ENCODE measurements at regions not wholly inside any gene's neighbourhood (a gene's known extent, or its start where the extent isn't known, plus 50 kb on each side); places are given as distances from the start of the nearest gene placed in this dataset.

DNA sequence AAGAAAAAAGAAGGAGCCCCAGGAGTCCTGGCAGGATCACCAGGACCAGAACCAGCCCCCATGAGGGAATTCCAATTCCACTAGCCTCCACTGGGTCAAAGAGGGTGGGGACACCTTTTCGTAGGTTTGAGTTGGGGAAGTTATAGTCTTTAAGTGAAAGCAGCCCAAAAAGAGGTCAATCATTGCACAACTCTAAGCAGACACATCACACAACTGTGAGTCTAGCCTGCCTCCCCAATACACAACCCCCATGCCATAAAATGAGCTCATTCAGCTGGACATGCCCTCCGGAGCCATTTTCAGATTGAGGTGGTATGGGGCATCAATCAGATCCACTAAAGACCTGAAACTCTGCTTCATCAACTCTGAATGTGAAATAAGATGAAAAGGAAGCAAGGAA, 179.9 kb downstream of the NPHP4 start:
- no peaks in the 10 kb centered on the region for H3K27me3 ChIP-seq (ENCODE audit: insufficient read depth, low read length, poor library complexity, severe bottlenecking)
- H3K4me3 ChIP-seq (ENCODE audit: low read length): no peak overlapping the region
- no peaks in the 10 kb centered on the region for H3K9me3 ChIP-seq (ENCODE audit: low read length)
- no peaks in the 10 kb centered on the region for H3K36me3 ChIP-seq (ENCODE audit: insufficient read depth, low read length)
- no peak overlapping the region for H3K27ac ChIP-seq (ENCODE audit: low read depth, low read length)
- Mint-ChIP-seq H3K27me3 (peaks cover 12 to 33% of the 10 kb centered on the region in 2 donors), H3K9me3 (no peaks in the 10 kb centered on the region), H3K27ac (no peak overlapping the region), H3K4me3 (no peak overlapping the region), H3K36me3 (no peaks in the 10 kb centered on the region), H3K4me1 (no peaks in the 10 kb centered on the region)
- CTCF ChIA-PET: no interaction called here
- POLR2A ChIA-PET: no interaction called here
- DNase-seq: no peak
- H3K4me1 ChIP-seq (ENCODE audit: insufficient read depth, low read length): no peaks in the 10 kb centered on the region

- H3K4me1 ChIP-seq (ENCODE audit: insufficient read depth, low read length): no peaks in the 10 kb centered on the region
- Mint-ChIP-seq H3K4me1 (no peaks in the 10 kb centered on the region), H3K4me3 (no peak overlapping the region), H3K27ac (no peak overlapping the region), H3K9me3 (no peaks in the 10 kb centered on the region), H3K36me3 (no peaks in the 10 kb centered on the region), H3K27me3 (peaks cover 11 to 29% of the 10 kb centered on the region in 2 donors)
- H3K36me3 ChIP-seq (ENCODE audit: insufficient read depth, low read length): no peaks in the 10 kb centered on the region
- ChIA-PET CTCF (no interaction called here), POLR2A (no interaction called here)
- H3K9me3 ChIP-seq (ENCODE audit: low read length): no peaks in the 10 kb centered on the region
- no peak overlapping the region for H3K27ac ChIP-seq (ENCODE audit: low read depth, low read length)
- no peaks in the 10 kb centered on the region for H3K27me3 ChIP-seq (ENCODE audit: insufficient read depth, low read length, poor library complexity, severe bottlenecking)
- no peak for DNase-seq
- H3K4me3 ChIP-seq (ENCODE audit: low read length): no peak overlapping the region
Observed at GRCh38 chr1:5811419-5811818, 180.8 kb downstream of the NPHP4 start.

DNA sequence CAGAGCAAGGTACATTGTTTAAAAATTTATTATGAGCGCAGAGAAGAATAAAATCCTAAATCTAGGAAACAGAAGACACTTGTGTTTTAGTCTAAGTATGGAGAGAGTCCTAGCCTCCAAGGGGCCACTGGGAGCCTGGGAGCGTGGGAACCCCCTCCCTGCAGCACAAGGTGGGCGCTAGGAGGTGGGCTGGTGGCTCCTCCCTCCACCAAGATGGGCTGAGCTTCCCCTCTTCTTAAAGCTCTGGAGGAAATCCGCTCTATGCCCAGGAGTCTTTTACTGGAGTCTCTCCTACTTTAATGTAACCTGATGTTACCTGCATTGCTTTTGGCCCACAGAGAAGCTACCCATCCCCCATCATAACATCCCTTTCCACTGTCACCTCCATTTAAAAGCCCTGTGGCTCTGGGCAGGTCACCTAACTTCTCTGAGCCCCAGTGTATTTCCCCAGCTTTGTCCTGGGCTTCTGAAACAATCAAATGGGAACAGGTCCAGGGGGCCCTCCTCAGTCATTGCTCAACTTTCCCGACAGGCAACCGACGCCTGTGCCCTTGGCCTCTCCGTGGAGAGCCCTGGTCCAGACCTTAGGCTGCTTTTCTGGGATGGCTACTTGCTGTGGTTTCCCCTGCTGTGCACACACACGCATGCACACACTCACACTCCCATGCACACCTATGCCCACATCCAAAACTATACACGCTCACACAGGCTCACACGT, 181.5 kb downstream of the NPHP4 start:
- no peaks in the 10 kb centered on the region for H3K36me3 ChIP-seq (ENCODE audit: insufficient read depth, low read length)
- H3K9me3 ChIP-seq (ENCODE audit: low read length): no peaks in the 10 kb centered on the region
- H3K4me3 ChIP-seq (ENCODE audit: low read length): no peak overlapping the region
- H3K9me3 Mint-ChIP-seq: no peaks in the 10 kb centered on the region
- no peak overlapping the region for H3K27ac ChIP-seq (ENCODE audit: low read depth, low read length)
- H3K4me1 ChIP-seq (ENCODE audit: insufficient read depth, low read length): no peaks in the 10 kb centered on the region
- no peak overlapping the region for H3K27ac Mint-ChIP-seq
- no peaks in the 10 kb centered on the region for H3K36me3 Mint-ChIP-seq
- peaks cover 7 to 23% of the 10 kb centered on the region in 2 donors for H3K27me3 Mint-ChIP-seq
- no peak overlapping the region for H3K4me3 Mint-ChIP-seq
- H3K27me3 ChIP-seq (ENCODE audit: insufficient read depth, low read length, poor library complexity, severe bottlenecking): no peaks in the 10 kb centered on the region
- no peak for DNase-seq
- ChIA-PET CTCF (no interaction called here), POLR2A (no interaction called here)
- H3K4me1 Mint-ChIP-seq: no peaks in the 10 kb centered on the region

GRCh38 chr1:5810131-5810530, 182.1 kb downstream of the NPHP4 start:
- H3K4me3 Mint-ChIP-seq: no peak overlapping the region
- H3K36me3 Mint-ChIP-seq: no peaks in the 10 kb centered on the region
- CTCF ChIA-PET: no interaction called here

GRCh38 chr1:5809207-5809788, 182.9 kb downstream of the NPHP4 start:
- H3K27ac ChIP-seq (ENCODE audit: low read depth, low read length): no peak overlapping the region
- no peaks in the 10 kb centered on the region for H3K36me3 ChIP-seq (ENCODE audit: insufficient read depth, low read length)
- no peaks in the 10 kb centered on the region for H3K9me3 ChIP-seq (ENCODE audit: low read length)
- H3K4me3 ChIP-seq (ENCODE audit: low read length): no peak overlapping the region
- Mint-ChIP-seq H3K4me3 (no peak overlapping the region), H3K27ac (no peak overlapping the region), H3K27me3 (peaks cover 3 to 13% of the 10 kb centered on the region in 2 donors), H3K9me3 (no peaks in the 10 kb centered on the region), H3K4me1 (no peaks in the 10 kb centered on the region), H3K36me3 (no peaks in the 10 kb centered on the region)
- H3K4me1 ChIP-seq (ENCODE audit: insufficient read depth, low read length): no peaks in the 10 kb centered on the region
- DNase-seq: no peak
- POLR2A ChIA-PET: no interaction called here
- CTCF ChIA-PET: no interaction called here
- H3K27me3 ChIP-seq (ENCODE audit: insufficient read depth, low read length, poor library complexity, severe bottlenecking): no peaks in the 10 kb centered on the region

More at GRCh38 chr1:5810131-5810530, 182.1 kb downstream of the NPHP4 start:
- Histone ChIP-seq H3K27me3 (ENCODE audit: insufficient read depth, low read length, poor library complexity, severe bottlenecking) (no peaks in the 10 kb centered on the region), H3K4me1 (ENCODE audit: insufficient read depth, low read length) (no peaks in the 10 kb centered on the region), H3K4me3 (ENCODE audit: low read length) (no peak overlapping the region), H3K27ac (ENCODE audit: low read depth, low read length) (no peak overlapping the region), H3K9me3 (ENCODE audit: low read length) (no peaks in the 10 kb centered on the region), H3K36me3 (ENCODE audit: insufficient read depth, low read length) (no peaks in the 10 kb centered on the region)
- no peak for DNase-seq
- H3K27ac Mint-ChIP-seq: no peak overlapping the region
- no peaks in the 10 kb centered on the region for H3K9me3 Mint-ChIP-seq
- H3K27me3 Mint-ChIP-seq: peaks cover 6 to 18% of the 10 kb centered on the region in 2 donors
- H3K4me1 Mint-ChIP-seq: no peaks in the 10 kb centered on the region
- POLR2A ChIA-PET: no interaction called here

GRCh38 chr1:5803851-5804250, 188.4 kb downstream of the NPHP4 start:
- H3K27ac ChIP-seq (ENCODE audit: low read depth, low read length): no peak overlapping the region
- Mint-ChIP-seq H3K27ac (no peak overlapping the region), H3K4me1 (no peaks in the 10 kb centered on the region), H3K36me3 (no peaks in the 10 kb centered on the region), H3K27me3 (peaks cover 2% of the 10 kb centered on the region in 2 donors), H3K9me3 (peaks cover 0 to 2% (median 0%) of the 10 kb centered on the region in 5 donors), H3K4me3 (no peak overlapping the region)
- no peak for DNase-seq
- CTCF ChIA-PET: no interaction called here
- no peaks in the 10 kb centered on the region for H3K9me3 ChIP-seq (ENCODE audit: low read length)
- POLR2A ChIA-PET: no interaction called here
- H3K4me3 ChIP-seq (ENCODE audit: low read length): no peak overlapping the region
- H3K4me1 ChIP-seq (ENCODE audit: insufficient read depth, low read length): no peaks in the 10 kb centered on the region
- no peaks in the 10 kb centered on the region for H3K36me3 ChIP-seq (ENCODE audit: insufficient read depth, low read length)
- H3K27me3 ChIP-seq (ENCODE audit: insufficient read depth, low read length, poor library complexity, severe bottlenecking): no peaks in the 10 kb centered on the region

DNA sequence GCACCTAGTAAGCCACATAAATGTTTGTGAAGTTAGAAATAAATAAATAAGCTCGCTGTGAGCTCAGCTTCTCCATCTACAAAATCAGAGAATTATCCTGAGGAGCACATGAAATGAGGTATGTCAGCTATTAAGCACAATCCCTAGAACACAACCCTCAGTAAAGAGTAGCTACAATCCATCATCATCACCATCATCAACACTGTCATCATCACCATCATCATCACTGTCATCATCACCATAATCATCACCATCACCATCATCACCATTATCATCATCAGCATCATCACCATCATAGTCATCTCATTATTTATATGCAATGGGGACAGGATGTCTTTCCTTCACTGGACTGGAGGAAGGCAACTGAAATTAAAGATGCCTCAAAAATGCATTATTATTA, 189.6 kb downstream of the NPHP4 start:
- no peak overlapping the region for H3K4me3 ChIP-seq (ENCODE audit: low read length)
- H3K27ac Mint-ChIP-seq: no peak overlapping the region
- POLR2A ChIA-PET: no interaction called here
- no peak overlapping the region for H3K4me3 Mint-ChIP-seq
- peaks cover 0 to 2% (median 0%) of the 10 kb centered on the region in 5 donors for H3K9me3 Mint-ChIP-seq
- no peaks in the 10 kb centered on the region for H3K36me3 Mint-ChIP-seq
- no peak for DNase-seq
- no peaks in the 10 kb centered on the region for H3K4me1 Mint-ChIP-seq
- no peaks in the 10 kb centered on the region for H3K27me3 ChIP-seq (ENCODE audit: insufficient read depth, low read length, poor library complexity, severe bottlenecking)
- H3K4me1 ChIP-seq (ENCODE audit: insufficient read depth, low read length): no peaks in the 10 kb centered on the region
- H3K9me3 ChIP-seq (ENCODE audit: low read length): no peaks in the 10 kb centered on the region
- no peak overlapping the region for H3K27ac ChIP-seq (ENCODE audit: low read depth, low read length)
- CTCF ChIA-PET: no interaction called here
- no peaks in the 10 kb centered on the region for H3K36me3 ChIP-seq (ENCODE audit: insufficient read depth, low read length)
- peaks cover 2 to 7% of the 10 kb centered on the region in 2 donors for H3K27me3 Mint-ChIP-seq

DNA sequence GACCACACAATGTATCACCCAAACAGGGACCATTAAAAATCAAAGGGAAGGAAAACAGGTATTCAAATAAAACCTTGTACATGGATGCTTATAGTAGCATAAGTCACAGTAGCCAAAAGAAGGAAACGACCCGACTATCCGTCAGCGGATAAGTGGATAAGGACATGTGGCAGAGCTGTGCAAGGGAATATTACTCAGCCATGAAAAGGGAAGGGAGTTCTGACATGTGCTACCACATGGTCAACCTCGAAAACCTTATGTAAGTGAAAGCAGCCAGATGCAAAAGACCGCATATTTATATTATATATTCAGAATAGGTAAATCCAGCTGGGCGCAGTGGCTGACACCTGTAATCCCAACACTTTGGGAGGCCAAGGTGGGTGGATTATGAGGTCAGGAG, 193.3 kb downstream of the NPHP4 start:
- Histone ChIP-seq H3K4me1 (ENCODE audit: insufficient read depth, low read length) (no peaks in the 10 kb centered on the region), H3K9me3 (ENCODE audit: low read length) (no peaks in the 10 kb centered on the region), H3K36me3 (ENCODE audit: insufficient read depth, low read length) (no peaks in the 10 kb centered on the region), H3K27me3 (ENCODE audit: insufficient read depth, low read length, poor library complexity, severe bottlenecking) (no peaks in the 10 kb centered on the region), H3K27ac (ENCODE audit: low read depth, low read length) (no peak overlapping the region), H3K4me3 (ENCODE audit: low read length) (no peak overlapping the region)
- no peaks in the 10 kb centered on the region for H3K4me1 Mint-ChIP-seq
- H3K27ac Mint-ChIP-seq: no peak overlapping the region
- no peaks in the 10 kb centered on the region for H3K36me3 Mint-ChIP-seq
- POLR2A ChIA-PET: no interaction called here
- CTCF ChIA-PET: no interaction called here
- DNase-seq: no peak
- H3K27me3 Mint-ChIP-seq: peaks cover 2 to 17% of the 10 kb centered on the region in 2 donors
- H3K9me3 Mint-ChIP-seq: peaks cover 0 to 2% (median 0%) of the 10 kb centered on the region in 5 donors
- no peak overlapping the region for H3K4me3 Mint-ChIP-seq
